HG03457 (cell line): ENCODE measurements at regions not wholly inside any gene's neighbourhood (a gene's known extent, or its start where the extent isn't known, plus 50 kb on each side); places are given as distances from the start of the nearest gene placed in this dataset.

Source experiments
- ATAC-seq: cut with Tn5 transposase; IDR thresholded peaks from one replicate; pipeline ENCODE4 v1.9.1; 2021; ENCODE audit warnings: moderate number of reproducible peaks; ENCODE audit not compliant: unreplicated experiment

- ATAC-seq = no peak
Measured at GRCh38 chr3:24963762-24964625, 464.1 kb upstream of the RARB start.

GRCh38 chr3:24965706-24966385, 462.2 kb upstream of the RARB start:
- no peak for ATAC-seq

GRCh38 chr3:24968036-24968435, 460.0 kb upstream of the RARB start:
- ATAC-seq = no peak

- ATAC-seq = no peak
Measured at GRCh38 chr3:24972491-24972890, 455.6 kb upstream of the RARB start.

- no peak for ATAC-seq
Measured at GRCh38 chr3:24981309-24981708, 446.8 kb upstream of the RARB start.

GRCh38 chr3:24981924-24982323, 446.1 kb upstream of the RARB start:
- no peak for ATAC-seq

- ATAC-seq = no peak
Measured at GRCh38 chr3:24985668-24986067, 442.4 kb upstream of the RARB start.

- no peak for ATAC-seq
Measured at GRCh38 chr3:24986612-24987011, 441.5 kb upstream of the RARB start.

GRCh38 chr3:24999357-24999756, 428.7 kb upstream of the RARB start:
- ATAC-seq = no peak

- no peak for ATAC-seq
Measured at GRCh38 chr3:25000971-25001591, 427.0 kb upstream of the RARB start.

- ATAC-seq = no peak
Measured at GRCh38 chr3:25002052-25002451, 426.0 kb upstream of the RARB start.

GRCh38 chr3:25007974-25008658, 419.9 kb upstream of the RARB start:
- ATAC-seq = peak; percentile 96

- no peak for ATAC-seq
Measured at GRCh38 chr3:25009665-25010064, 418.4 kb upstream of the RARB start.

GRCh38 chr3:25015599-25015998, 412.5 kb upstream of the RARB start:
- ATAC-seq = no peak

GRCh38 chr3:25018909-25019308, 409.2 kb upstream of the RARB start:
- no peak for ATAC-seq

GRCh38 chr3:25019506-25019905, 408.6 kb upstream of the RARB start:
- ATAC-seq = no peak

- no peak for ATAC-seq
Measured at GRCh38 chr3:25021816-25022215, 406.2 kb upstream of the RARB start.

- no peak for ATAC-seq
Measured at GRCh38 chr3:25023876-25024275, 404.2 kb upstream of the RARB start.

- ATAC-seq = no peak
Measured at GRCh38 chr3:25025236-25025635, 402.8 kb upstream of the RARB start.

GRCh38 chr3:25027650-25028049, 400.4 kb upstream of the RARB start:
- no peak for ATAC-seq

- ATAC-seq = no peak
Measured at GRCh38 chr3:25029820-25030219, 398.2 kb upstream of the RARB start.
